Hepatocyte (in vitro differentiated cells): ENCODE measurements at regions not wholly inside any gene's neighbourhood (a gene's known extent, or its start where the extent isn't known, plus 50 kb on each side); places are given as distances from the start of the nearest gene placed in this dataset.

Experiments
- DNase-seq: peaks from one replicate; pipeline ENCODE4 v3.0.0-alpha.2; 2016; ENCODE audit warnings: low spot score
- H2AFZ ChIP-seq: fragments of 200-600 bp; sonication (generic); 2 replicates; pipeline ENCODE4 v1.6.0; 2016; ENCODE audit warnings: antibody characterized with exemption, mild to moderate bottlenecking
- H3K27ac ChIP-seq: fragments of 200-600 bp; sonication (generic); 2 replicates; pipeline ENCODE4 v1.5.1; 2016; ENCODE audit warnings: mild to moderate bottlenecking
- H3K27me3 ChIP-seq: fragments of 200-600 bp; sonication (generic); 2 replicates; pipeline ENCODE4 v1.6.1; 2016
- H3K36me3 ChIP-seq: fragments of 200-600 bp; sonication (generic); replicated peaks from 2 replicates; pipeline ENCODE4 v1.5.1; 2016; ENCODE audit warnings: low read depth; ENCODE audit not compliant: insufficient read depth
- H3K4me1 ChIP-seq: fragments of 200-600 bp; sonication (generic); 2 replicates; pipeline ENCODE4 v1.5.1; 2016; ENCODE audit warnings: mild to moderate bottlenecking, moderate library complexity; ENCODE audit not compliant: insufficient read depth
- H3K4me2 ChIP-seq: fragments of 200-600 bp; sonication (generic); 2 replicates; pipeline ENCODE4 v1.6.0; 2016
- H3K4me3 ChIP-seq: fragments of 200-600 bp; sonication (generic); 2 replicates; pipeline ENCODE4 v1.5.1; 2016; ENCODE audit warnings: mild to moderate bottlenecking
- H3K79me2 ChIP-seq: fragments of 200-600 bp; sonication (generic); 2 replicates; pipeline ENCODE4 v1.6.0; 2017; ENCODE audit warnings: mild to moderate bottlenecking
- H3K9me2 ChIP-seq: fragments of 200-600 bp; sonication (generic); replicated peaks from 2 replicates; pipeline ENCODE4 v1.6.0; 2017; ENCODE audit warnings: mild to moderate bottlenecking; ENCODE audit not compliant: insufficient read depth
- H3K9me3 ChIP-seq: fragments of 200-600 bp; sonication (generic); 2 replicates; pipeline ENCODE4 v1.5.1; 2016; ENCODE audit warnings: low read depth, mild to moderate bottlenecking
- H4K20me1 ChIP-seq: fragments of 200-600 bp; sonication (generic); 2 replicates; pipeline ENCODE4 v1.6.0; 2016; ENCODE audit warnings: mild to moderate bottlenecking; ENCODE audit not compliant: insufficient read depth, poor library complexity, severe bottlenecking
- EZH2 ChIP-seq: fragments of 200-600 bp; sonication (generic); IDR thresholded peaks from 2 replicates; pipeline ENCODE4 v1.6.1; 2016; ENCODE audit warnings: antibody characterized with exemption, mild to moderate bottlenecking, borderline replicate concordance
- EZH2phosphoT487 ChIP-seq: fragments of 200-600 bp; sonication (generic); IDR thresholded peaks from one replicate; pipeline ENCODE4 v1.6.1; 2018; ENCODE audit warnings: antibody characterized with exemption, mild to moderate bottlenecking, low read depth, moderate library complexity; ENCODE audit not compliant: unreplicated experiment, severe bottlenecking
- WGBS: methylation state at CpG from one replicate; pipeline ENCODE4 v1.1.6; 2016; ENCODE audit warnings: low lambda C conversion rate; ENCODE audit errors: missing lambda C conversion rate; 5-methylcytosine and 5-hydroxymethylcytosine counted together
- TF ChIP-seq, protein P1 (sequence below): fragments of 200-600 bp; sonication (generic); IDR thresholded peaks from 2 replicates; pipeline ENCODE4 v1.5.1; 2016; ENCODE audit warnings: antibody characterized with exemption, mild to moderate bottlenecking; ENCODE audit not compliant: poor library complexity

GRCh38 chr3:55413236-55413635, 73.9 kb downstream of the WNT5A start:
- Histone ChIP-seq H3K27ac (peak overlapping the region; percentile 50), H3K4me3 (no peak overlapping the region), H3K36me3 (no peaks in the 10 kb centered on the region), H2AFZ (no peak overlapping the region), H3K4me2 (peak overlapping the region; percentile 42), H3K9me3 (no peaks in the 10 kb centered on the region), H3K79me2 (no peaks in the 10 kb centered on the region), H3K4me1 (peaks cover 16% of the 10 kb centered on the region), H3K27me3 (no peaks in the 10 kb centered on the region), H3K9me2 (no peaks in the 10 kb centered on the region), H4K20me1 (no peaks in the 10 kb centered on the region)
- TF ChIP-seq EZH2 (no peak), EZH2phosphoT487 (no peak)
- TF ChIP-seq, protein P1, sequence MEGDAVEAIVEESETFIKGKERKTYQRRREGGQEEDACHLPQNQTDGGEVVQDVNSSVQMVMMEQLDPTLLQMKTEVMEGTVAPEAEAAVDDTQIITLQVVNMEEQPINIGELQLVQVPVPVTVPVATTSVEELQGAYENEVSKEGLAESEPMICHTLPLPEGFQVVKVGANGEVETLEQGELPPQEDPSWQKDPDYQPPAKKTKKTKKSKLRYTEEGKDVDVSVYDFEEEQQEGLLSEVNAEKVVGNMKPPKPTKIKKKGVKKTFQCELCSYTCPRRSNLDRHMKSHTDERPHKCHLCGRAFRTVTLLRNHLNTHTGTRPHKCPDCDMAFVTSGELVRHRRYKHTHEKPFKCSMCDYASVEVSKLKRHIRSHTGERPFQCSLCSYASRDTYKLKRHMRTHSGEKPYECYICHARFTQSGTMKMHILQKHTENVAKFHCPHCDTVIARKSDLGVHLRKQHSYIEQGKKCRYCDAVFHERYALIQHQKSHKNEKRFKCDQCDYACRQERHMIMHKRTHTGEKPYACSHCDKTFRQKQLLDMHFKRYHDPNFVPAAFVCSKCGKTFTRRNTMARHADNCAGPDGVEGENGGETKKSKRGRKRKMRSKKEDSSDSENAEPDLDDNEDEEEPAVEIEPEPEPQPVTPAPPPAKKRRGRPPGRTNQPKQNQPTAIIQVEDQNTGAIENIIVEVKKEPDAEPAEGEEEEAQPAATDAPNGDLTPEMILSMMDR = no peak
- no peak for DNase-seq
- WGBS = 64% methylated on average over 7 of the region's 7 CpGs

DNA sequence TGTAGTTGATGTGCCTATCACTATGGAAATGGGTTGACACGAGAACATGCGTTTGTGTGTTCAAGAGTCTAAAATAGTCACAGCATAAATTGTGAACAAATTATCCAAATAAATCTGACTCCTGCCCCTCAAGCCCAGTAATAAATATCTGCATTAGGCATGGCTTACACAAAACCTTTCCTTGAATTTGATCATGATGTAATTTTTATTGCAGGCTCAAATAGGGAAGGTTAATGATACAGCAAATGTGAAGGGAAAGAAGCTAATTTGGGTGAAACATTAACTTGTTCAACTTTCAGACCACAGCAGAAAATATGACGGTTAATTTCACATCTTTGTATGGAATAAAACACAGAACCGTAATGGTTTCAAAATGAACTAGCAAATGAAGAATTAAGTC, 74.6 kb downstream of the WNT5A start:
- TF ChIP-seq EZH2phosphoT487 = no peak
- TF ChIP-seq, protein P1 = no peak
- TF ChIP-seq EZH2 = no peak
- Histone ChIP-seq H3K4me3 (no peak overlapping the region), H3K4me1 (peaks cover 16% of the 10 kb centered on the region), H4K20me1 (no peaks in the 10 kb centered on the region), H3K79me2 (no peaks in the 10 kb centered on the region), H3K36me3 (no peaks in the 10 kb centered on the region), H3K9me2 (no peaks in the 10 kb centered on the region), H3K27me3 (no peaks in the 10 kb centered on the region), H3K27ac (peak overlapping the region; percentile 50), H3K9me3 (no peaks in the 10 kb centered on the region), H3K4me2 (peak overlapping the region; percentile 42), H2AFZ (no peak overlapping the region)
- no peak for DNase-seq
- WGBS = 68% methylated on average over 4 of the region's 4 CpGs

- no peaks in the 10 kb centered on the region for H3K79me2 ChIP-seq
- WGBS = 93% methylated on average over 2 of the region's 2 CpGs
- H3K27me3 ChIP-seq = no peaks in the 10 kb centered on the region
- no peaks in the 10 kb centered on the region for H4K20me1 ChIP-seq
- no peaks in the 10 kb centered on the region for H3K9me2 ChIP-seq
- no peak overlapping the region for H3K4me3 ChIP-seq
- H3K4me2 ChIP-seq = no peak overlapping the region
- H2AFZ ChIP-seq = no peak overlapping the region
- H3K36me3 ChIP-seq = no peaks in the 10 kb centered on the region
- no peaks in the 10 kb centered on the region for H3K9me3 ChIP-seq
- TF ChIP-seq EZH2 (no peak), EZH2phosphoT487 (no peak)
- TF ChIP-seq, protein P1 = no peak
- no peak overlapping the region for H3K27ac ChIP-seq
- peaks cover 16% of the 10 kb centered on the region for H3K4me1 ChIP-seq
- DNase-seq = no peak
Observed at GRCh38 chr3:55409806-55410205, 77.3 kb downstream of the WNT5A start.

DNA sequence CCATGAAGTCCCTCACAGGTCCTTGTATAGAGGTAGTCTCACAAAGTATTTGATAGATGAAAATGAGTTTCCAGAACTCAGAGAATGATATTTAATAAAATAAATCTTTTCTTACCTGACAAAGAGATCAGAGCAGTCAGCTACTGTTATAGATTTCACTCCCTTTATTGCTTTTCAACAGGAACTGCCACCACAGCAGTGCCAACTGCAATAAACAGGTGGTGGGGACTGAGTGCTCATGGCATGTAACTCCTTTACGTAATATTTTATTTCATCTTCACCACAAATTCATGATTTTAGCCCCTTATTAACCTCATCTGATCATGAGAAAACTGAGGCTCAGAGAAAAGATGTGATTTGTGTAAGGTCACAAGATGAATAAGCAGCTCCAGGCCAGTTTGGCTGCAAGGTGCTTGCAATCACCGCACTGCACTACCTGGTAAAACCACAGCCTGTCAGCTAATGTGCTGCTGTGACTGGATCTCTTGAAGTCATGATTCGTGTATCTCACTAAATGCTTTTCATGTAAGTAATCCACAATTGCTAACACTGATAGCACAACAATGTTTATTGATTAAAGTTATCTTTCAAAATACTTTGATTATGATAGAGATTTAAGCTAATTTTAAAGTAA, 78.8 kb downstream of the WNT5A start:
- no peaks in the 10 kb centered on the region for H4K20me1 ChIP-seq
- peaks cover 14% of the 10 kb centered on the region for H3K4me1 ChIP-seq
- no peak overlapping the region for H2AFZ ChIP-seq
- no peak overlapping the region for H3K4me3 ChIP-seq
- no peaks in the 10 kb centered on the region for H3K36me3 ChIP-seq
- no peaks in the 10 kb centered on the region for H3K27me3 ChIP-seq
- no peak overlapping the region for H3K4me2 ChIP-seq
- no peak overlapping the region for H3K27ac ChIP-seq
- no peak for DNase-seq
- no peaks in the 10 kb centered on the region for H3K79me2 ChIP-seq
- no peaks in the 10 kb centered on the region for H3K9me2 ChIP-seq
- H3K9me3 ChIP-seq = no peaks in the 10 kb centered on the region
- TF ChIP-seq, protein P1 = no peak
- TF ChIP-seq EZH2 = no peak
- no peak for TF ChIP-seq EZH2phosphoT487
- 96% methylated on average over 3 of the region's 3 CpGs for WGBS
